Testis (tissue), 2 donors: ENCODE measurements at regions not wholly inside any gene's neighbourhood (a gene's known extent, or its start where the extent isn't known, plus 50 kb on each side); places are given as distances from the start of the nearest gene placed in this dataset.

Experiments
- POLR2A ChIP-seq: fragments of 450-650 bp; IDR thresholded peaks from one replicate; pipeline ENCODE4 v1.6.1; 2017; ENCODE audit warnings: antibody characterized with exemption, mild to moderate bottlenecking, moderate library complexity
- TF ChIP-seq, protein P1 (sequence below), 3 experiments: fragments of 450-650 bp in 2 of 3; fragments of 200-600 bp in 1 of 3; sonication (generic) in 1 of 3; IDR thresholded peaks; one replicate each; pipeline ENCODE4 v1.5.1; 2016 to 2019; ENCODE audit warnings: antibody characterized with exemption in 3 of 3, mild to moderate bottlenecking in 2 of 3, moderate library complexity in 1 of 3

- TF ChIP-seq, protein P1, sequence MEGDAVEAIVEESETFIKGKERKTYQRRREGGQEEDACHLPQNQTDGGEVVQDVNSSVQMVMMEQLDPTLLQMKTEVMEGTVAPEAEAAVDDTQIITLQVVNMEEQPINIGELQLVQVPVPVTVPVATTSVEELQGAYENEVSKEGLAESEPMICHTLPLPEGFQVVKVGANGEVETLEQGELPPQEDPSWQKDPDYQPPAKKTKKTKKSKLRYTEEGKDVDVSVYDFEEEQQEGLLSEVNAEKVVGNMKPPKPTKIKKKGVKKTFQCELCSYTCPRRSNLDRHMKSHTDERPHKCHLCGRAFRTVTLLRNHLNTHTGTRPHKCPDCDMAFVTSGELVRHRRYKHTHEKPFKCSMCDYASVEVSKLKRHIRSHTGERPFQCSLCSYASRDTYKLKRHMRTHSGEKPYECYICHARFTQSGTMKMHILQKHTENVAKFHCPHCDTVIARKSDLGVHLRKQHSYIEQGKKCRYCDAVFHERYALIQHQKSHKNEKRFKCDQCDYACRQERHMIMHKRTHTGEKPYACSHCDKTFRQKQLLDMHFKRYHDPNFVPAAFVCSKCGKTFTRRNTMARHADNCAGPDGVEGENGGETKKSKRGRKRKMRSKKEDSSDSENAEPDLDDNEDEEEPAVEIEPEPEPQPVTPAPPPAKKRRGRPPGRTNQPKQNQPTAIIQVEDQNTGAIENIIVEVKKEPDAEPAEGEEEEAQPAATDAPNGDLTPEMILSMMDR (IDR thresholded peaks at IDR 0.05) = no peak
- TF ChIP-seq POLR2A = no peak
Observed at GRCh38 chr15:36106640-36107335, 472.6 kb upstream of the CDIN1 start.
